Activated CD4-positive, CD25-positive, alpha-beta regulatory T cell (primary cell): ENCODE measurements at regions not wholly inside any gene's neighbourhood (a gene's known extent, or its start where the extent isn't known, plus 50 kb on each side); places are given as distances from the start of the nearest gene placed in this dataset.

Source experiments
- DNase-seq, 4 experiments: peaks; one replicate each; lab custom pipeline; 2025; lab: John Stamatoyannopoulos, UW

DNA sequence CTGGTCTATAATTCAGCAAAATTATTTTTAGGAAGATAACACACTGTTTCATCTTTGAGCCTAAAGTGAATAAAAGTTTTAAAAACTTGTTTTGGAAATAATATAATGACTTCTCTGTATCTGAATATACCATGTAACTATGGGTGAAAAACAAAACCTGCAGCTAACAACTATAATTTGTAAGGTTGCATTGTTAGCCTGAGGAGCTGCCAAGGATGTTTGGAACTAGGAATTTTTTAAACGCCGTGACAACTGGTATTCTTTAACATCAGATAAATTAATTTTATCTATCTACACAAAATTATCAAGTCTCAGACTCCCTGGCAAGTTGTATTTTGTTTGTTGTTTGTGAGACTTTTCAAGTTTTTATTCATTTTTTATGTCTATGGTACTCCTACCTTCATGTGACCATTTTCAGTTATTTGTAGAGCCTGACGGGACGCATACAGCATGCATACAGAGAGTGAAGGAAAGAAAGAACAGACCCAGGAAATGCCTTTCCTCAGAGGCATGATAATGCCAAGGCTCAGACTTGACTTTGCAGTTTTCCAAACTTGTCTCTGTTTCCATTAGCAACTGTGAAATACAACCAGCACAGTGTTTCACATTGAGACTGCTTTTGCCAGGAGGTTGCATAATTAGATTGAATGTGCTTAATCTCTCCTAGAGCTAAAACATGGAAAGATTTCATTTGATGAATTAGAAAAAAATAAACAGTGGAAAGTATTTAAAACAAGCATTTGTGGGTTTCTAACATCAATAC, 60.8 kb upstream of the ARHGEF26 start:
- no peak for DNase-seq

GRCh38 chr3:154061001-154061370, 60.2 kb upstream of the ARHGEF26 start:
- no peak for DNase-seq

DNA sequence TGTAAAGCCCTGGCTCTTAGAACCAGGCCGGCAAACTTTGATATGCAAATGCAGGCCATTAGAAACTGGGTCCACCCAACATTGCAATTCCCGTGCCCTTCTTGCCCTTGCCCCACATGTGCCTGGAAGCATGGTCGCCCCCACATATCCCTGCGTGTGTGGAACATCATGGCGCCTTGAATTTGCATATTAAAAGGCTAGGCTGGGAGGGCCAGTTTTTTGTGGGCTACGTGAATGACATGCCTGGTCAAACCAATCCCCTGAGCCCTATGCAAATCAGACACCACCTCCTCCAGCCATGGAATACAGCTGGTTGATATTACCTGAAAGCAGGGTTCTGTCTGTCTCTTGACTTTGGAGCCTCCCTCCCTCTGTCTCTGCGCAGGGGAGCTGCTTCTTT, 58.7 kb upstream of the ARHGEF26 start:
- DNase-seq: no peak

DNA sequence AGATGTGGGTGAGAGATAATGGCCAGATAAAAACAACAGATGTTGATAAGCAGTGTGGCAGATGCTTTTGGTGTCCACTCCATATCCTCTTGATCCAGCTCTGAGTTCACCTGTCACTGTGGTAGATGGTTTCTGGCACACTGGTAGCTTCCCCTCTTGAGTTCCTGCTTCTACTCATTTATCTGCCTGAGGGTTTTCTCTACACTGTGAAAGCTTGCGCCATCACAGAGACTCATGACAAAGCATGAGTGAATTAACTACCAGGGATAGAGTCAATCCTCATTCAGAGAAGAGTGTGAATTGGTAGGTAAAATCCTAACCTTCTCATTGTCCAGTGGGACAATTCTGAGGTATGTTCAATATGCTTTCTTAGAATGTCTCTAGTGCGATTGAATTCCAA, 50.0 kb upstream of the ARHGEF26 start:
- no peak for DNase-seq
